Fibroblast of villous mesenchyme (primary cell): ENCODE measurements at regions not wholly inside any gene's neighbourhood (a gene's known extent, or its start where the extent isn't known, plus 50 kb on each side); places are given as distances from the start of the nearest gene placed in this dataset.
"Not testable (repeated sequence)": the region's sequence is repeated elsewhere in the genome, so short reads cannot be mapped to it uniquely, and the experiment has no call there.

Source experiments
- DNase-seq: peaks from one replicate; pipeline ENCODE4 v3.0.0-alpha.2; 2010; ENCODE audit warnings: low read depth
- H3K4me3 ChIP-seq: 2 replicates; pipeline ENCODE4 v1.5.1; 2011; ENCODE audit warnings: low read depth, mild to moderate bottlenecking, low read length
- TF ChIP-seq, protein P1 (sequence below): IDR thresholded peaks from 2 replicates; pipeline ENCODE4 v1.5.1; 2012; ENCODE audit warnings: low read depth, mild to moderate bottlenecking, low read length; ENCODE audit not compliant: insufficient read depth

DNA sequence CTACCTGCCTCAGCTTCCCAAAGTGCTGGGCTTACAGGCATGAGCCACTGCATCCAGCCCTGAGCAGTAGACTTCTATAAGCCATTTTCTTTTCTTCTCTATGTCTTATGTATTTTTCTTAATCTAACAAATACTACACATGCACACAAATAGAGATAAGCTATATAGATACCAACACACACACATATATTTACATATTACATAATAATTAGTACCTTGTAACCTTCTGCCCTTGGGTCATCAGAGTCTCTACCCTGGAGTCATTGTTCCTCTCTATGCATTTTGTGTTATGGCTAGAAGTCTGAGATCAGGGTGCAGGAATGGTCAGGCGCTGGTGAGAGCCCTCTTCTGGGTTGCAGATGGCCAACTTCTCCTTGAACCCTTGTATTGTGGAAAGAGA lies 154.0 kb upstream of the PTPRG start:
- TF ChIP-seq, protein P1, sequence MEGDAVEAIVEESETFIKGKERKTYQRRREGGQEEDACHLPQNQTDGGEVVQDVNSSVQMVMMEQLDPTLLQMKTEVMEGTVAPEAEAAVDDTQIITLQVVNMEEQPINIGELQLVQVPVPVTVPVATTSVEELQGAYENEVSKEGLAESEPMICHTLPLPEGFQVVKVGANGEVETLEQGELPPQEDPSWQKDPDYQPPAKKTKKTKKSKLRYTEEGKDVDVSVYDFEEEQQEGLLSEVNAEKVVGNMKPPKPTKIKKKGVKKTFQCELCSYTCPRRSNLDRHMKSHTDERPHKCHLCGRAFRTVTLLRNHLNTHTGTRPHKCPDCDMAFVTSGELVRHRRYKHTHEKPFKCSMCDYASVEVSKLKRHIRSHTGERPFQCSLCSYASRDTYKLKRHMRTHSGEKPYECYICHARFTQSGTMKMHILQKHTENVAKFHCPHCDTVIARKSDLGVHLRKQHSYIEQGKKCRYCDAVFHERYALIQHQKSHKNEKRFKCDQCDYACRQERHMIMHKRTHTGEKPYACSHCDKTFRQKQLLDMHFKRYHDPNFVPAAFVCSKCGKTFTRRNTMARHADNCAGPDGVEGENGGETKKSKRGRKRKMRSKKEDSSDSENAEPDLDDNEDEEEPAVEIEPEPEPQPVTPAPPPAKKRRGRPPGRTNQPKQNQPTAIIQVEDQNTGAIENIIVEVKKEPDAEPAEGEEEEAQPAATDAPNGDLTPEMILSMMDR = no peak
- H3K4me3 ChIP-seq = no peak overlapping the region
- no peak for DNase-seq

- H3K4me3 ChIP-seq = no peak overlapping the region
- TF ChIP-seq, protein P1 = no peak
- DNase-seq = no peak
Measured at GRCh38 chr3:61409638-61410037, 151.7 kb upstream of the PTPRG start.

- H3K4me3 ChIP-seq, DNase-seq: not testable (repeated sequence)
Measured at GRCh38 chr3:61410358-61410757, 151.0 kb upstream of the PTPRG start.

GRCh38 chr3:61411009-61411662 lies 150.2 kb upstream of the PTPRG start:
- TF ChIP-seq, protein P1 = no peak
- no peak overlapping the region for H3K4me3 ChIP-seq
- DNase-seq = no peak

- no peak overlapping the region for H3K4me3 ChIP-seq
- no peak for DNase-seq
- TF ChIP-seq, protein P1 = no peak
Measured at GRCh38 chr3:61414456-61414855, 146.9 kb upstream of the PTPRG start.

GRCh38 chr3:61415201-61415600 lies 146.2 kb upstream of the PTPRG start:
- no peak for DNase-seq
- no peak overlapping the region for H3K4me3 ChIP-seq
- TF ChIP-seq, protein P1 = no peak

GRCh38 chr3:61416618-61417017 lies 144.8 kb upstream of the PTPRG start:
- H3K4me3 ChIP-seq = no peak overlapping the region
- no peak for DNase-seq
- TF ChIP-seq, protein P1 = no peak
